ENCODE measurements at regions not wholly inside any gene's neighbourhood (a gene's known extent, or its start where the extent isn't known, plus 50 kb on each side); places are given as distances from the start of the nearest gene placed in this dataset.

- peaks cover 0 to 5% of the 10 kb centered on the region in 2 donors for H3K27me3 Mint-ChIP-seq (ENCODE audit: low read depth in 2 of 2)
These were observed 286.7 kb upstream of the PROK2 start for GRCh38 chr3:72071624-72072023.

GRCh38 chr3:72070005-72070404, 285.1 kb upstream of the PROK2 start:
- no peak overlapping the region for H3K27ac Mint-ChIP-seq
- Histone ChIP-seq H3K27me3 (ENCODE audit: control insufficient read depth, insufficient read depth, low read length) (no peaks in the 10 kb centered on the region), H3K9me3 (ENCODE audit: control insufficient read depth, insufficient read depth, low read length) (no peaks in the 10 kb centered on the region), H3K36me3 (ENCODE audit: control insufficient read depth, insufficient read depth, low read length) (no peaks in the 10 kb centered on the region), H3K4me1 (ENCODE audit: control insufficient read depth, insufficient read depth, low read length) (no peaks in the 10 kb centered on the region), H3K27ac (ENCODE audit: low read length) (no peak overlapping the region), H3K4me3 (ENCODE audit: low read length) (no peak overlapping the region)
- peaks cover under 1 to 1% of the 10 kb centered on the region in 2 donors for H3K9me3 Mint-ChIP-seq
- DNase-seq (no peak), ATAC-seq (no peak)
- H3K4me1 Mint-ChIP-seq, result no peaks in the 10 kb centered on the region
- intact Hi-C loops (cut with micrococcal nuclease), result no loop called here
- H3K36me3 Mint-ChIP-seq, result peaks cover 3% of the 10 kb centered on the region
- 91% methylated on average over 6 of the region's 6 CpGs for WGBS (ENCODE audit: insufficient coverage)
- no peak for TF ChIP-seq CTCF (IDR thresholded peaks at IDR 0.05)
- H3K27me3 Mint-ChIP-seq (ENCODE audit: low read depth in 2 of 2), result peaks cover 5 to 9% of the 10 kb centered on the region in 2 donors
- no peak overlapping the region for H3K4me3 Mint-ChIP-seq

More at GRCh38 chr3:72071624-72072023, 286.7 kb upstream of the PROK2 start:
- WGBS (ENCODE audit: insufficient coverage), result no CpG with 5 or more reads among the region's 2 CpGs
- Histone ChIP-seq H3K36me3 (ENCODE audit: control insufficient read depth, insufficient read depth, low read length) (no peaks in the 10 kb centered on the region), H3K9me3 (ENCODE audit: control insufficient read depth, insufficient read depth, low read length) (peaks cover 7% of the 10 kb centered on the region), H3K27ac (ENCODE audit: low read length) (no peak overlapping the region), H3K4me1 (ENCODE audit: control insufficient read depth, insufficient read depth, low read length) (no peaks in the 10 kb centered on the region), H3K4me3 (ENCODE audit: low read length) (no peak overlapping the region), H3K27me3 (ENCODE audit: control insufficient read depth, insufficient read depth, low read length) (no peaks in the 10 kb centered on the region)
- DNase-seq (no peak), ATAC-seq (no peak)
- Mint-ChIP-seq H3K4me1 (no peaks in the 10 kb centered on the region), H3K9me3 (peaks cover 4 to 8% of the 10 kb centered on the region in 2 donors), H3K4me3 (no peak overlapping the region), H3K36me3 (peaks cover 11% of the 10 kb centered on the region), H3K27ac (no peak overlapping the region)
- no peak for TF ChIP-seq CTCF (IDR thresholded peaks at IDR 0.05)
- intact Hi-C loops (cut with micrococcal nuclease), result no loop called here

GRCh38 chr3:72069543-72069942, 284.6 kb upstream of the PROK2 start:
- no peaks in the 10 kb centered on the region for H3K27me3 ChIP-seq (ENCODE audit: control insufficient read depth, insufficient read depth, low read length)
- ATAC-seq, result no peak
- no peak for DNase-seq
- peaks cover 5 to 9% of the 10 kb centered on the region in 2 donors for H3K27me3 Mint-ChIP-seq (ENCODE audit: low read depth in 2 of 2)
- H3K36me3 Mint-ChIP-seq, result no peaks in the 10 kb centered on the region
- H3K36me3 ChIP-seq (ENCODE audit: control insufficient read depth, insufficient read depth, low read length), result no peaks in the 10 kb centered on the region
- H3K27ac ChIP-seq (ENCODE audit: low read length), result no peak overlapping the region
- H3K4me1 ChIP-seq (ENCODE audit: control insufficient read depth, insufficient read depth, low read length), result no peaks in the 10 kb centered on the region
- intact Hi-C loops (cut with micrococcal nuclease), result no loop called here
- no peaks in the 10 kb centered on the region for H3K9me3 Mint-ChIP-seq
- no peak overlapping the region for H3K27ac Mint-ChIP-seq
- no peak overlapping the region for H3K4me3 Mint-ChIP-seq
- H3K4me3 ChIP-seq (ENCODE audit: low read length), result no peak overlapping the region
- no peaks in the 10 kb centered on the region for H3K4me1 Mint-ChIP-seq
- no peak for TF ChIP-seq CTCF (IDR thresholded peaks at IDR 0.05)
- H3K9me3 ChIP-seq (ENCODE audit: control insufficient read depth, insufficient read depth, low read length), result no peaks in the 10 kb centered on the region

- no peaks in the 10 kb centered on the region for H3K36me3 ChIP-seq (ENCODE audit: control insufficient read depth, insufficient read depth, low read length)
- H3K9me3 ChIP-seq (ENCODE audit: control insufficient read depth, insufficient read depth, low read length), result peaks cover 1% of the 10 kb centered on the region
- 100% methylated on average over 1 of the region's 1 CpG for WGBS (ENCODE audit: insufficient coverage)
- no peak for TF ChIP-seq CTCF (IDR thresholded peaks at IDR 0.05)
- no peak for DNase-seq
- Mint-ChIP-seq H3K4me1 (no peaks in the 10 kb centered on the region), H3K27me3 (ENCODE audit: low read depth in 2 of 2) (peaks cover 9 to 11% of the 10 kb centered on the region in 2 donors), H3K4me3 (no peak overlapping the region), H3K27ac (no peak overlapping the region), H3K9me3 (peaks cover 0 to 6% of the 10 kb centered on the region in 2 donors), H3K36me3 (no peaks in the 10 kb centered on the region)
- H3K27ac ChIP-seq (ENCODE audit: low read length), result no peak overlapping the region
- H3K27me3 ChIP-seq (ENCODE audit: control insufficient read depth, insufficient read depth, low read length), result no peaks in the 10 kb centered on the region
- no peak for ATAC-seq
- no peaks in the 10 kb centered on the region for H3K4me1 ChIP-seq (ENCODE audit: control insufficient read depth, insufficient read depth, low read length)
- intact Hi-C loops (cut with micrococcal nuclease), result no loop called here
- no peak overlapping the region for H3K4me3 ChIP-seq (ENCODE audit: low read length)
These were observed 283.7 kb upstream of the PROK2 start for GRCh38 chr3:72068621-72069020.
